ENCODE measurements at regions not wholly inside any gene's neighbourhood (a gene's known extent, or its start where the extent isn't known, plus 50 kb on each side); places are given as distances from the start of the nearest gene placed in this dataset.

- dilution Hi-C loops (cut with HindIII; ENCODE audit: low sequenced_read_pairs, unreplicated experiment): no loop called here
- Histone ChIP-seq H3K14ac (replicated peaks; ENCODE audit: low read depth, low read length) (no peak overlapping the region), H3K18ac (ENCODE audit: low read depth, low read length) (no peak overlapping the region), H2BK5ac (ENCODE audit: low read depth, low read length, poor library complexity, severe bottlenecking) (no peak overlapping the region), H3K23ac (ENCODE audit: low read depth, low read length) (no peak overlapping the region), H2BK15ac (ENCODE audit: low read depth, low read length) (no peak overlapping the region), H2AFZ (replicated peaks; ENCODE audit: low read length, poor library complexity) (no peak overlapping the region), H4K20me1 (ENCODE audit: insufficient read depth, low read length) (no peaks in the 10 kb centered on the region), H3K4me1 (ENCODE audit: control insufficient read depth, insufficient read depth, low read length) (no peaks in the 10 kb centered on the region), H3K36me3 (ENCODE audit: control insufficient read depth, insufficient read depth, low read length) (no peaks in the 10 kb centered on the region), H4K8ac (ENCODE audit: low read depth in 2 of 2, low read length in 2 of 2) (no peak overlapping the region), H2BK120ac (ENCODE audit: low read depth, low read length) (no peak overlapping the region), H3K27me3 (ENCODE audit: control insufficient read depth, insufficient read depth, low read length) (peaks cover 16% of the 10 kb centered on the region), H3K4ac (ENCODE audit: low read depth, low read length) (no peak overlapping the region), H3K79me1 (ENCODE audit: low read depth in 1 of 2, low read length in 2 of 2) (no peaks in the 10 kb centered on the region), H3K4me3 (ENCODE audit: insufficient read depth, low read depth, low read length) (no peak overlapping the region), H3K56ac (ENCODE audit: extremely low read depth, insufficient read depth, low read length) (no peak overlapping the region), H2BK20ac (ENCODE audit: low read depth, low read length) (no peak overlapping the region), H2AK9ac (replicated peaks; ENCODE audit: low read depth, low read length, poor library complexity) (no peak overlapping the region), H2AK5ac (ENCODE audit: low read depth, low read length) (no peak overlapping the region), H4K91ac (ENCODE audit: insufficient read depth, low read depth, low read length) (no peak overlapping the region), H3K27ac (ENCODE audit: insufficient read depth, low read length) (no peak overlapping the region), H3K9me1 (ENCODE audit: insufficient read depth, low read length) (no peaks in the 10 kb centered on the region), H3K4me2 (ENCODE audit: low read depth, low read length) (no peak overlapping the region), H3K9ac (ENCODE audit: low read depth, low read length) (no peak overlapping the region), H4K5ac (ENCODE audit: low read depth, low read length) (no peak overlapping the region), H3K9me3 (ENCODE audit: control insufficient read depth, insufficient read depth, low read length) (no peaks in the 10 kb centered on the region)
- CTCF ChIA-PET: no interaction called here
- DNase-seq (no peak), ATAC-seq (ENCODE audit: low read depth) (no peak)
- intact Hi-C loops (cut with micrococcal nuclease): no loop called here
- WGBS, 2 experiments (ENCODE audit: extremely low coverage in 2 of 2, insufficient read length in 1 of 2): no CpG with 5 or more reads among the region's 7 CpGs
- no peak for TF ChIP-seq USF2 (IDR thresholded peaks at IDR 0.05; ENCODE audit: low read depth, low read length)
- no peak for TF ChIP-seq CEBPB (IDR thresholded peaks at IDR 0.05; ENCODE audit: low read depth, low read length)
- TF ChIP-seq BHLHE40 (IDR thresholded peaks at IDR 0.05; ENCODE audit: low read depth, low read length): no peak
- no peak for TF ChIP-seq POLR2A (IDR thresholded peaks at IDR 0.05; ENCODE audit: low read depth, low read length)
- no peak for TF ChIP-seq CHD1 (IDR thresholded peaks at IDR 0.05; ENCODE audit: low read depth, low read length)
- POLR2A ChIA-PET (ENCODE audit: unreplicated experiment): no interaction called here
- BruUV-seq (replicated peaks): no TSS peak
- in situ Hi-C loops (cut with MboI; ENCODE audit: low sequenced_read_pairs): loop anchor here (25.0 kb wide), 2 partner anchors 1179 to 1604 kb away; no protein-coding TSS in a partner anchor
These were observed 88.0 kb upstream of the MPHOSPH6 start for GRCh38 chr16:82257990-82258389.
